ENCODE measurements at regions not wholly inside any gene's neighbourhood (a gene's known extent, or its start where the extent isn't known, plus 50 kb on each side); places are given as distances from the start of the nearest gene placed in this dataset.
"Not testable (repeated sequence)": the region's sequence is repeated elsewhere in the genome, so short reads cannot be mapped to it uniquely, and the experiment has no call there.

- not testable (repeated sequence) for DNase-seq (ENCODE audit: low read depth, low spot score)
Measured at GRCh38 chr11:100531290-100531689, 155.8 kb upstream of the ARHGAP42 start.

GRCh38 chr11:100536979-100537378 lies 150.1 kb upstream of the ARHGAP42 start:
- DNase-seq (ENCODE audit: low read depth, low spot score), result no peak

- DNase-seq (ENCODE audit: low read depth, low spot score), result no peak
Measured at GRCh38 chr11:100543386-100543785, 143.7 kb upstream of the ARHGAP42 start.

- no peak for DNase-seq (ENCODE audit: low read depth, low spot score)
Measured at GRCh38 chr11:100545556-100545955, 141.5 kb upstream of the ARHGAP42 start.

- no peak for DNase-seq (ENCODE audit: low read depth, low spot score)
Measured at GRCh38 chr11:100545970-100546369, 141.1 kb upstream of the ARHGAP42 start.

GRCh38 chr11:100546714-100547113 lies 140.4 kb upstream of the ARHGAP42 start:
- DNase-seq (ENCODE audit: low read depth, low spot score), result no peak

GRCh38 chr11:100550298-100550697 lies 136.8 kb upstream of the ARHGAP42 start:
- DNase-seq (ENCODE audit: low read depth, low spot score), result no peak

- no peak for DNase-seq (ENCODE audit: low read depth, low spot score)
Measured at GRCh38 chr11:100550912-100551632, 136.0 kb upstream of the ARHGAP42 start.

- DNase-seq (ENCODE audit: low read depth, low spot score), result no peak
Measured at GRCh38 chr11:100555931-100556330, 131.2 kb upstream of the ARHGAP42 start.

GRCh38 chr11:100556781-100557180 lies 130.3 kb upstream of the ARHGAP42 start:
- DNase-seq (ENCODE audit: low read depth, low spot score), result no peak

- DNase-seq (ENCODE audit: low read depth, low spot score), result no peak
Measured at GRCh38 chr11:100557830-100558611, 129.1 kb upstream of the ARHGAP42 start.

GRCh38 chr11:100560606-100561005 lies 126.5 kb upstream of the ARHGAP42 start:
- DNase-seq (ENCODE audit: low read depth, low spot score), result no peak

GRCh38 chr11:100561323-100561722 lies 125.8 kb upstream of the ARHGAP42 start:
- no peak for DNase-seq (ENCODE audit: low read depth, low spot score)

- DNase-seq (ENCODE audit: low read depth, low spot score), result peak; percentile 51
Measured at GRCh38 chr11:100562128-100562527, 125.0 kb upstream of the ARHGAP42 start.

GRCh38 chr11:100563541-100564280 lies 123.4 kb upstream of the ARHGAP42 start:
- no peak for DNase-seq (ENCODE audit: low read depth, low spot score)

GRCh38 chr11:100573911-100574513 lies 113.1 kb upstream of the ARHGAP42 start:
- no peak for DNase-seq (ENCODE audit: low read depth, low spot score)

GRCh38 chr11:100574894-100575769 lies 112.0 kb upstream of the ARHGAP42 start:
- no peak for DNase-seq (ENCODE audit: low read depth, low spot score)

GRCh38 chr11:100575860-100576717 lies 111.0 kb upstream of the ARHGAP42 start:
- peak; percentile 13 for DNase-seq (ENCODE audit: low read depth, low spot score)

- DNase-seq (ENCODE audit: low read depth, low spot score), result no peak
Measured at GRCh38 chr11:100576718-100577021, 110.4 kb upstream of the ARHGAP42 start.

- no peak for DNase-seq (ENCODE audit: low read depth, low spot score)
Measured at GRCh38 chr11:100578831-100579311, 108.2 kb upstream of the ARHGAP42 start.
